ENCODE measurements at regions not wholly inside any gene's neighbourhood (a gene's known extent, or its start where the extent isn't known, plus 50 kb on each side); places are given as distances from the start of the nearest gene placed in this dataset.

- BruUV-seq (replicated peaks): no TSS peak
- CTCF ChIA-PET (ENCODE audit: low intra/inter-chr PET ratio, low total read pairs): no interaction called here
- TF ChIP-seq TRIM24 (CRISPR knock-in tag; IDR thresholded peaks at IDR 0.05): no peak
- no peak for TF ChIP-seq FOXA1 (IDR thresholded peaks at IDR 0.05)
- TF ChIP-seq FOXA1 (CRISPR knock-in tag; IDR thresholded peaks at IDR 0.05): 0 out of 2 replicates have a peak, but pooled peaks have one; percentile 16
- TF ChIP-seq ZNF503 (CRISPR knock-in tag; IDR thresholded peaks at IDR 0.05): no peak
- H3K4me3 ChIP-seq (replicated peaks in 1 of 3; ENCODE audit: insufficient read depth in 1 of 3, low read depth in 2 of 3, low read length in 3 of 3): no peak overlapping the region
- ATAC-seq: no peak
- no peaks in the 10 kb centered on the region for H3K36me3 ChIP-seq (replicated peaks in 1 of 2; ENCODE audit: control insufficient read depth in 1 of 2, insufficient read depth in 2 of 2, low read length in 2 of 2)
- WGBS (ENCODE audit: low lambda C conversion rate): 14% methylated on average over 4 of the region's 4 CpGs
- H3K9ac ChIP-seq (ENCODE audit: insufficient read depth, low read depth, low read length): no peak overlapping the region
- no peak for DNase-seq (ENCODE audit: low spot score)
- no peak overlapping the region for H2AFZ ChIP-seq (ENCODE audit: low read length)
- in situ Hi-C loops (cut with HindIII; ENCODE audit: extremely low pct_ligation_motif_present, low pct_unique_long_range_greater_than_20kb) (no loop called here), intact Hi-C loops (cut with micrococcal nuclease; ENCODE audit: unreplicated experiment) (no loop called here)
- no peak for FAIRE-seq
- no peaks in the 10 kb centered on the region for H3K79me2 ChIP-seq (ENCODE audit: insufficient read depth, low read length)
- H3K27ac ChIP-seq (ENCODE audit: extremely low read length, insufficient read depth, low read length): no peak overlapping the region
- no peaks in the 10 kb centered on the region for H3K9me3 ChIP-seq (ENCODE audit: low read length)
- POLR2A ChIA-PET: no interaction called here
- peaks cover 13% of the 10 kb centered on the region for H3K4me1 ChIP-seq (ENCODE audit: insufficient read depth, low read length)
- no peaks in the 10 kb centered on the region for H3K27me3 ChIP-seq (ENCODE audit: control insufficient read depth in 1 of 2, insufficient read depth in 2 of 2, low read length in 2 of 2)
- no peak overlapping the region for H3K4me2 ChIP-seq (ENCODE audit: low read depth, low read length)
- no peaks in the 10 kb centered on the region for H4K20me1 ChIP-seq (ENCODE audit: insufficient read depth, low read length)
Measured at GRCh38 chr7:17492437-17492836, 194.0 kb downstream of the AHR start.

- intact Hi-C loops (cut with micrococcal nuclease; ENCODE audit: unreplicated experiment): no loop called here
- DNase-seq (ENCODE audit: low spot score): no peak
- Histone ChIP-seq H4K20me1 (ENCODE audit: insufficient read depth, low read length) (no peaks in the 10 kb centered on the region), H3K9ac (ENCODE audit: insufficient read depth, low read depth, low read length) (no peak overlapping the region), H3K4me1 (ENCODE audit: insufficient read depth, low read length) (0 out of 2 replicates have a peak, but pooled peaks cover 8% of the 10 kb centered on the region), H3K9me3 (ENCODE audit: low read length) (no peaks in the 10 kb centered on the region), H3K79me2 (ENCODE audit: insufficient read depth, low read length) (no peaks in the 10 kb centered on the region), H3K4me3 (replicated peaks in 1 of 3; ENCODE audit: insufficient read depth in 1 of 3, low read depth in 2 of 3, low read length in 3 of 3) (no peak overlapping the region), H3K27ac (ENCODE audit: extremely low read length, insufficient read depth, low read length) (no peak overlapping the region), H3K27me3 (ENCODE audit: control insufficient read depth in 1 of 2, insufficient read depth in 2 of 2, low read length in 2 of 2) (no peaks in the 10 kb centered on the region), H3K4me2 (ENCODE audit: low read depth, low read length) (no peak overlapping the region), H3K36me3 (replicated peaks in 1 of 2; ENCODE audit: control insufficient read depth in 1 of 2, insufficient read depth in 2 of 2, low read length in 2 of 2) (no peaks in the 10 kb centered on the region), H2AFZ (ENCODE audit: low read length) (no peak overlapping the region)
- no peak for ATAC-seq
- in situ Hi-C loops (cut with HindIII; ENCODE audit: extremely low pct_ligation_motif_present, low pct_unique_long_range_greater_than_20kb): no loop called here
- WGBS (ENCODE audit: low lambda C conversion rate): 26% methylated on average over 2 of the region's 2 CpGs
- no peak for FAIRE-seq
- CTCF ChIA-PET (ENCODE audit: low intra/inter-chr PET ratio, low total read pairs): no interaction called here
- BruUV-seq (replicated peaks): no TSS peak
- POLR2A ChIA-PET: no interaction called here
- TF ChIP-seq ZNF567 (CRISPR knock-in tag; IDR thresholded peaks at IDR 0.05; ENCODE audit: borderline replicate concordance): no peak
- no peak for TF ChIP-seq ZNF552 (CRISPR knock-in tag; IDR thresholded peaks at IDR 0.05; ENCODE audit: borderline replicate concordance)
- no peak for TF ChIP-seq AHDC1 (CRISPR knock-in tag; IDR thresholded peaks at IDR 0.05; ENCODE audit: borderline replicate concordance)
- TF ChIP-seq ARNT2 (CRISPR knock-in tag; IDR thresholded peaks at IDR 0.05; ENCODE audit: low read depth): no peak
- TF ChIP-seq CTCF (CRISPR knock-in tag; IDR thresholded peaks at IDR 0.05): no peak
- TF ChIP-seq PCBP2 (optimal IDR thresholded peaks at IDR 0.05; ENCODE audit: low read depth, low read length, poor library complexity, severe bottlenecking): no peak
Measured at GRCh38 chr7:17493446-17493845, 195.0 kb downstream of the AHR start.

Measured in HepG2 (cell line).